Activated CD4-positive, alpha-beta T cell treated with anti-CD3 and anti-CD28 coated beads, Interleukin-2, Interleukin-4, amounts not matched to agents 100 ng/mL and 50 ng/mL, durations not matched to agents 16 hours and 8 hours (primary cell): ENCODE measurements at regions not wholly inside any gene's neighbourhood (a gene's known extent, or its start where the extent isn't known, plus 50 kb on each side); places are given as distances from the start of the nearest gene placed in this dataset.
"Not testable (repeated sequence)": the region's sequence is repeated elsewhere in the genome, so short reads cannot be mapped to it uniquely, and the experiment has no call there.

Experiments used
- DNase-seq: peaks from one replicate; pipeline ENCODE4 v3.0.0-alpha.2; 2020; ENCODE audit warnings: low spot score

- DNase-seq = not testable (repeated sequence)
Observed at GRCh38 chr16:31975826-31976419, 102.3 kb downstream of the ZNF267 start.

DNA sequence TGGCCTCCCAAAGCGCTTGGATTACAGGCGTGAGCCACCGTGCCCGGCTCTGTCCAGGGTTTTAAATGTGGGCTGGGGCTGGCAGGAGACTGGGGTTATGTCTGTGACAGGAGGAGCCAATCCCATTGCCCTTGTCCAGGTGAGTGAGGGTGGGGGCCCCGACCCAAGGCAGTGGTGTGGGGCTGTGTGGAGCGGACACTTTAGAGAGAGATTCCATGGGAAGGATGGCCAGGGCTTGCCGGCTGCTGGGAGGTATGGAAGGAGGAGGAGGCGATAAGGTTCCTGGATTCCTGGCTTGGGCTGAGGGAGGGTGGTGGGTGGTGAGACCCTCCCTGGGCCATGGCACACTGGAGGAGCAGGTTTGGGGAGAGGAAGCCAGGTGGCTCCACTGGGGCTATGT, 104.9 kb downstream of the ZNF267 start:
- not testable (repeated sequence) for DNase-seq

GRCh38 chr16:31981739-31982138, 108.1 kb downstream of the ZNF267 start:
- DNase-seq = not testable (repeated sequence)

DNA sequence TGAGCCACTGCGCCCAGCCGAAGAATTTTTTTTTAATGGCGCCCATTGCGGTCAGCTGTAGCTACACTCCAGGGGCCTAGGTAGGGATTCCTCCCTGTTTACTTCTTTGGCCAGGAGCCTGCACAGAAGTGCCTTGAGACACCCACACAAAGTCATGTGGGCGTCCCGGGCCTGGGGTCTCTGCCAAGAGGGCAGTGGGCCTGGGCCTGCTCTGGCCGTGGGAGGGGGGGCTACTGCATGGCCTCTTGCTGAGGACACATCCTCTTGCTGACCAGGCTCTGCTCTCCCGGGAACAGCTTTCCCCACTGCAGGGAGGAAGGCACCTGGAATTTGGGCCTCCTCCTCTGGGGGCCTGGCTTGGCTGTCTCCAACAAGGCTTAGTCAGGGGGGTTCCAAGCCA, 109.4 kb downstream of the ZNF267 start:
- not testable (repeated sequence) for DNase-seq

GRCh38 chr16:31983666-31984065, 110.1 kb downstream of the ZNF267 start:
- DNase-seq = not testable (repeated sequence)

DNA sequence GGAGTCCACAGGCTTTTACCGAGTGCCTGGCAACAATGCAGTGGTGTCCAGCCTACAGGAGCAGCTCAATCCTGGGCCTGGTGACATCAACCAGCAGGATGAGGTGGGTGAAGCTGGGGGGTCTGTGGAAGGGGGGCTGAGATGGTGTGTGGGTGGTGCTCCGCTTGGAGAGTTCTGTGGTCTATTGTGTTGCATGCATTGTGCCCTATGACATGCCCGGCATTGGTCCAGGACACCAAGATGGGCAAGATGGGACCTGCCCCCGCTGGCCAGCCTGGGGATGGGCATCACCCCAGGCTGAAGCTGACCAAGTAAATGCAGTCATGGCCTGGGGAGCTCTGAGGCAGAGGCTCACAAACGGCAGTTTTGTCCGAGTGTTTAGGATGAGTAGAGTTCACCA, 113.3 kb downstream of the ZNF267 start:
- DNase-seq = not testable (repeated sequence)

DNA sequence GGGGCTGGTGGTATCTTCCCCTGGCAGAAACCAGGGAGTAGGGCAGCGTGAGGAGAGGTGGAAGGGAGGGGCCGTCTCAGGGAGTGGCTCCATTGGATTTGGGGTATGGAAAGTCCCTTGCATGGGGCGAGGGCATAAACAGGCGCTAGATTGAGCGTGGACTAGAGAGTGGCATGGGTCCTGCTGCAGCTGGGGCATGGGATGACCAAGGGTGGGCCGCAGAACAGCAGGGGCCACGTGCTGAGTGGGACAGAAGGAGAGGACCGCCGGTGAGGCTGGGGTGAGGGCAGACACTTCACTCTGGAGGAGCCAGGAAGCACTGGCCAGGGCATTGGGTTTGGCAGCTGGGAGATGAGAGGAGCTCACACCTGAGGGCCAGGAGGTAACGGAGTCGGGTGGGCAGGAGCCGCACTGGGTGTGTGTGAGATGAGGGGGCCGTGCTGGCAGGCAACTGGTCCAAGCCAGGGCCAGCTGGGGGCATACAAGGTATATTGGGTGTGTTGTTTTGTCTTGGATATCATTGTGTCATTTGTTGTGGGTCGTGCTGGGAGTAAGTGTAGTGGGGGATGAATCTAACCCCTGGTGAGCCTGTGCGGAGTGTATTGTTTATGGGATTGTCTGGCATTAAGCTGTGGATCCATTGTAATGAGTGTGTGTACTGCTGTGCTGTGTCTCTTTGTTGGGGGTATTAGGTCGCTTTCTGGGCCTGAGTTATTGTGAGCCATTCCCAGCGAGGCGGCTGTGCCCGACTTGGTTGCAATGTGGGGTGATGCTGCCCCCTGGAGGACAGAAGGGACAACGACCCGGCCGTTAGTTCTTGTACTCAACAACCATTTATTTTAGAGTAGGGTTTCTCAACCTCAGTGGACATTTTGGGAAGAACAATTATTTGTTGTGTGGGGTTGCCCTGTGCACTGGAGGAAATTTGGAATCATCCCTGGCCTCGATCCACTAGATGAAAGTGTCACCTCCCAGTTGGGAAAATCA, 115.3 kb downstream of the ZNF267 start:
- peak; percentile 49 for DNase-seq

- not testable (repeated sequence) for DNase-seq
Observed at GRCh38 chr16:31990261-31990660, 116.7 kb downstream of the ZNF267 start.

- DNase-seq = not testable (repeated sequence)
Observed at GRCh38 chr16:31990980-31991379, 117.4 kb downstream of the ZNF267 start.

DNA sequence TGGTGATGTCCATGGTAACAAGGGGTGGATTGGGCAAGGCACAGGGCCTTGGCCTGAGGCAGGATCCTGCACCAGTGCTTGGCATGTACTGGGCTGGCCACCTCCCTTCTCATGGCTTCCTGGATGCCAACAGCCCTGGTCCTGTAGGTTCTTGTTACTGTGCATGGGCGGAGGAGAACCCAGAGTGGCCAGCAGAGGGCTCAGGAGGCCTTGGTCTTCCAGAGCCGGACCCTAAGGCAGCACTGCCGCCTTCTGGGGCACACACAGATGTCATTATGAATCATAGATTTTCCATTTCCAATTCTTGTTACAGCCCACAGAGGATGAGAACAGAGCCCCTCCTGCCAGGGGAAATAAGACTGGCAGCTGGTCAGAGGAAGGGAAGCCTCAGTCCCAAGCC, 122.7 kb downstream of the ZNF267 start:
- peak; percentile 7 for DNase-seq

GRCh38 chr16:32002496-32002895, 128.9 kb downstream of the ZNF267 start:
- DNase-seq = not testable (repeated sequence)

DNA sequence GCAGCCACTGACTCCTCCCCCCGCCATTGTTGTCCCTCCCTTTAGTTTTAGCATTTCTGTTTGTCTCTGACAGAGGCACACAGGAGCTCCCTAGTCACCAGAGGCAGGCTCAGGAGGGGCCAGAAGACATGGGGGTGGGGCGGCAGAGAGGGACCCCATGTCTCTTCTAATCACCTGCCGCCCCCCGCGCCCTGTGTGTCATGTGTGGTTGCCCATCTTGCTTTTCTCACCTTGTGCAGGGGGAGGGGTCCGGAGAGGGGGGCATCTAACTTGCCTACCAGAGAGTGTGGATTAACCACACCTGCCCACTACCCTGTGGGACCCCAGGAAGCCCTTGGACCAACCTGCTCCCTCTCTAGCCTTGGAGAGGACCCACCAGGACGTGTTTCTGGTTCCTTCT, 130.2 kb downstream of the ZNF267 start:
- not testable (repeated sequence) for DNase-seq

DNA sequence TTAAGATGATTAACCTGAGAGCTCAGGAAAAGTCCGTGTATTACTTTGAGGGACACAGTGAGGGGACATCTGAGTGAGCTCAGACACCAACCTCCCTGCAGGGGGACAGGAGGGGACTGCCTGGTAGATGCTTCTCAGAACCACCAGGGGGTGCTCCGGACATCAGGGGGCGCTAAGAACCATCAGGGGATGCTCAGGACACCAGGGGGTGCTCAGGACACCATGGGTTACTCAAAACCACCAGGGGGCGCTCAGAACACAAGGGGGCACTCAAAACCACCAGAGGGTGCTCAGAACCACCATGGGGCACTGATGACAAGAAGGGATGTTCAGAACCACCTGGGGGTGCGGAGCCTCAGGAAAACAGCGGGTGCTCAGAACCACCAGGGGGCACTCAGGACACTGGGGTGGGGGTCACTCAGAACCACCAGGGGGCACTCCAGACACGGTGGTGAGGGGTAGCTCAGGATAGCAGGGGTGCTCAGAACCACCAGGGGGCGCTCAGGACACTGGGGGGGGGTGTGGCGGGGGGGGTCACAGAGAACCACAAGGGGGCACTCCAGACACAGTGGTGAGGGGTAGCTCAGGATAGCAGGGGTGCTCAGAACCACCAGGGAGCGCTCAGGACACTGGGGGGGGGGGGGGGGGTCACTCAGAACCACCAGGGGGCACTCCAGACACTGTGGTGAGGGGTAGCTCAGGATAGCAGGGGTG, 165.3 kb downstream of the ZNF267 start:
- peak; percentile 28 for DNase-seq

DNA sequence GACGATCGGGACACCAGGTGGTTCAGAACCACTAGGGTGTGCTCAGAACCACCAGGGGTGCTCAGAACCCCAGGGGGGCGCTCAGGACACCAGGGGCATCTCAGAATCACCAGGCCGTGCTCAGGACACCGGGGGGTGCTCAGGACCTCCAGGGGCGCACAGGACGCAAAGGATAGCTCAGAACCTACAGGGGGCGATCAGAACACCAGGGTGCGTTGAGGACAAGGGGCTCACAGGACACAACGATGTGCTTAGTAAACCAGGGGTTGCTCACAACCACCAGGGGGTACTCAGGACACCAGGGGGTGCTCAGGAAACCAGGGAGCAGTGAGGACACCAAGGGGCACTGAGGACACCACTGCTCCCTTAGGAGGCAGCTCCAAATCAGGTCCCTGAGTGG, 166.3 kb downstream of the ZNF267 start:
- DNase-seq = not testable (repeated sequence)

DNA sequence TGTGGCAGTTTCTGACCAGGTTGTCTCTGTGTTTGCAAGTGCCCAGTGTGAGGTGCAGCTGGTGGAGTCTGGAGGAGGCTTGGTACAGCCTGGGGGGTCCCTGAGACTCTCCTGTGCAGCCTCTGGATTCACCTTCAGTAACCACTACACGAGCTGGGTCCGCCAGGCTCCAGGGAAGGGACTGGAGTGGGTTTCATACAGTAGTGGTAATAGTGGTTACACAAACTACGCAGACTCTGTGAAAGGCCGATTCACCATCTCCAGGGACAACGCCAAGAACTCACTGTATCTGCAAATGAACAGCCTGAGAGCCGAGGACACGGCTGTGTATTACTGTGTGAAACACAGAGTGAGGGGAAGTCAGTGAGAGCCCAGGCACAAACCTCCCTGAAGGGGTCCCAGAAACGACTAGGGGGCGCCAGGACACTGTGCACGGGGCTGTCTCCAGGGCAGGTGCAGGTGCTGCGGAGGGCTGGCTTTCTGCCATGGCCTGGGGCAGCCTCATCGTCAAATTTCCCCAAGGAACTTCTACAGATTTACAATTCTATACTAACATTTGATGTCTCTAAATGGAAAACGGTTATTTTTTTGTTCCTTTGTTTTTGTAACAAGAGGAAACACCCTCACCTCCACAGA, 187.0 kb upstream of the TP53TG3D start:
- DNase-seq = not testable (repeated sequence)

- DNase-seq = not testable (repeated sequence)
Observed at GRCh38 chr16:32071586-32071985, 181.5 kb upstream of the TP53TG3D start.

GRCh38 chr16:32083891-32084290, 169.2 kb upstream of the TP53TG3D start:
- DNase-seq = not testable (repeated sequence)

GRCh38 chr16:32084656-32085401, 168.3 kb upstream of the TP53TG3D start:
- DNase-seq = not testable (repeated sequence)

- DNase-seq = peak; percentile 1
Observed at GRCh38 chr16:32085438-32086141, 167.5 kb upstream of the TP53TG3D start.

DNA sequence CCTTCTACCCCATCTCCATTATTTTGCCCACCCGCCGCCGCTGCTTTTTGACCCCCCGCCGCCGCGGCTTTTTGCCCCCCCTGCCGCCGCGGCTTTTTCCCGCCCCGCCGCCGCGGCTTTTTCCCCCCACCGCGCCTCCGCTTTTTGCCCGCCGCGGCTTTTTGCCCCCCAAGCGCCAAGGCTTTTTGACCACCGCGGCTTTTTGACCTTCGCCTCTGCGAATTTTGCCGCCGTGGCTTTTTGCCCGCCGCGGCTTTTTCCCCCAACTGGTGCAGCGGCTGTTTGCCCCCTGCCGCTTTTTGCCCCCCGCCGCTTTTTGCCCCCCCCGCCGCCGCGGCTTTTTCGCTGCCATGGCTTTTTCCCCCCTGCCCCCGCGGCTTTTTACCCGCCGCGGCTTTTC, 137.5 kb upstream of the TP53TG3D start:
- DNase-seq = not testable (repeated sequence)

GRCh38 chr16:32116080-32116479, 137.0 kb upstream of the TP53TG3D start:
- DNase-seq = no peak
